ENCODE measurements at regions not wholly inside any gene's neighbourhood (a gene's known extent, or its start where the extent isn't known, plus 50 kb on each side); places are given as distances from the start of the nearest gene placed in this dataset.
"Not testable (repeated sequence)": the region's sequence is repeated elsewhere in the genome, so short reads cannot be mapped to it uniquely, and the experiment has no call there.

DNA sequence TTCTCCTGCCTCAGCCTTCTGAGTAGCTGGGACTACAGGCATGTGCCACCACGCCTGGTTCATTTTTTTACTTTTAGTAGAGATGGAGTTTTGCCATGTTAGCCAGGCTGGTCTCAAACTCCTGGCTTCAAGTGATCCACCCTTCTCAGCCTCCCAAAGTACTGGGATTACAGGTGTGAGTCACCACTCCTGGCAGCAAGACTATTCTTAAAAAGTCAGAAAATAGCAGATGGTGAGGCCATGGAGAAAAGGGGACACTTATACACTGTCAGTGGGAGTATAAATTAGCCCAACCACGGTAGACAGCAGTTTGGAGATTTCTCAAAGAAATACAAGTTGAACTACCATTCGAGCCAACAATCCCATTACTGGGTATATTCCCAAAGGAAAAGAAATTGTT, 603.3 kb upstream of the TBL1XR1 start:
- DNase-seq (ENCODE audit: low spot score in 2 of 2), result no peak
- H3K36me3 ChIP-seq, result no peaks in the 10 kb centered on the region
- intact Hi-C loops (cut with DNase I; ENCODE audit: low total_unique reads), result no loop called here
- H3K4me1 ChIP-seq, result no peaks in the 10 kb centered on the region
- H3K27ac ChIP-seq, result no peak overlapping the region
- no peak overlapping the region for H3K4me3 ChIP-seq
- no peaks in the 10 kb centered on the region for H3K9me3 ChIP-seq
- H3K27me3 ChIP-seq, result no peaks in the 10 kb centered on the region
- TF ChIP-seq, protein P1, sequence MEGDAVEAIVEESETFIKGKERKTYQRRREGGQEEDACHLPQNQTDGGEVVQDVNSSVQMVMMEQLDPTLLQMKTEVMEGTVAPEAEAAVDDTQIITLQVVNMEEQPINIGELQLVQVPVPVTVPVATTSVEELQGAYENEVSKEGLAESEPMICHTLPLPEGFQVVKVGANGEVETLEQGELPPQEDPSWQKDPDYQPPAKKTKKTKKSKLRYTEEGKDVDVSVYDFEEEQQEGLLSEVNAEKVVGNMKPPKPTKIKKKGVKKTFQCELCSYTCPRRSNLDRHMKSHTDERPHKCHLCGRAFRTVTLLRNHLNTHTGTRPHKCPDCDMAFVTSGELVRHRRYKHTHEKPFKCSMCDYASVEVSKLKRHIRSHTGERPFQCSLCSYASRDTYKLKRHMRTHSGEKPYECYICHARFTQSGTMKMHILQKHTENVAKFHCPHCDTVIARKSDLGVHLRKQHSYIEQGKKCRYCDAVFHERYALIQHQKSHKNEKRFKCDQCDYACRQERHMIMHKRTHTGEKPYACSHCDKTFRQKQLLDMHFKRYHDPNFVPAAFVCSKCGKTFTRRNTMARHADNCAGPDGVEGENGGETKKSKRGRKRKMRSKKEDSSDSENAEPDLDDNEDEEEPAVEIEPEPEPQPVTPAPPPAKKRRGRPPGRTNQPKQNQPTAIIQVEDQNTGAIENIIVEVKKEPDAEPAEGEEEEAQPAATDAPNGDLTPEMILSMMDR (IDR thresholded peaks at IDR 0.05), result no peak
- TF ChIP-seq POLR2A (IDR thresholded peaks at IDR 0.05), result no peak
- TF ChIP-seq POLR2AphosphoS5 (IDR thresholded peaks at IDR 0.05), result no peak

- Histone ChIP-seq H3K27me3 (no peaks in the 10 kb centered on the region), H3K4me1 (no peaks in the 10 kb centered on the region), H3K4me3 (no peak overlapping the region), H3K9me3 (no peaks in the 10 kb centered on the region), H3K36me3 (no peaks in the 10 kb centered on the region), H3K27ac (peak overlapping the region in 1 of 2 donors; percentile 53)
- TF ChIP-seq POLR2AphosphoS5 (IDR thresholded peaks at IDR 0.05) (no peak), POLR2A (IDR thresholded peaks at IDR 0.05) (no peak)
- TF ChIP-seq, protein P1 (IDR thresholded peaks at IDR 0.05), result no peak
- DNase-seq (ENCODE audit: low spot score in 2 of 2), result no peak
- intact Hi-C loops (cut with DNase I; ENCODE audit: low total_unique reads), result no loop called here
Measured at GRCh38 chr3:177802151-177802900, 605.0 kb upstream of the TBL1XR1 start.

DNA sequence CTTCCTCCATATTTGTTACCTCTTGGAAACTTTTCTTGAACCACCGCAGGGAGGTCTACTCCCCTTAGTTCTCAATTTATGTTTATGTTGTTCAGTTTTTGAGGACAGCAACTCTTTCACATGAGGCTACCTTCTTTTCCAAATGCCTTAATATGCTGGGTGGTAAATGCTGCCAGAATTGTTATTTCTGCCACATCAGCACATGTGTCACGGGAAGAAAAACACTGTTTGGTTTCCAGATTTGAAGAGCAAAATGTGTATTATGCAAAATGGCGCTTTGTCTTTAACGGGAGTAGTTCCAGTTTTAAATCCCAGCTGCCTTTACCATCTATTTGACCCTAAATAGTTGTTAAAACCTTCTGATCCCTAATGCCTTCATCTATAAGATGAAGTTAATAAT, 606.2 kb upstream of the TBL1XR1 start:
- TF ChIP-seq POLR2A (IDR thresholded peaks at IDR 0.05) (no peak), POLR2AphosphoS5 (IDR thresholded peaks at IDR 0.05) (no peak)
- TF ChIP-seq, protein P1 (IDR thresholded peaks at IDR 0.05), result no peak
- Histone ChIP-seq H3K4me1 (no peaks in the 10 kb centered on the region), H3K9me3 (no peaks in the 10 kb centered on the region), H3K4me3 (no peak overlapping the region), H3K27me3 (no peaks in the 10 kb centered on the region), H3K36me3 (no peaks in the 10 kb centered on the region), H3K27ac (no peak overlapping the region)
- intact Hi-C loops (cut with DNase I; ENCODE audit: low total_unique reads), result no loop called here
- no peak for DNase-seq (ENCODE audit: low spot score in 2 of 2)

DNA sequence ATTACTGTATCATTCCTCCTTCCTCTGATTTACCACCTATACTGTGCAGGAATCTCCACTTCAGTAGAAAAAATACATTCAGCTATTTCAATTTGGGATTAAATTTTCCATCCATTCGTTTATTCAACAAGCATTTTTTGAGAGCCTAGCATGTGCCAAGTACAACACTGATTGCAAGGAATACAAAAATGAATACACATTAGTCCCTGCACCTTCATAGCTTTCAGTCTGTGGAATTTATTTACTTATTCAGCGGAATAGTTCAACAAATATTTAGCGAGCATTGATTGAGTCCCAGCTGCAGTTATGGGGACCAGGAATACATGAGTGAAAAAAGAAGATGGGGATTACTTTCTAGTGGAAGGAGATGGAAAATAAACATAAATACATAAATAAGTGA, 606.8 kb upstream of the TBL1XR1 start:
- Histone ChIP-seq H3K27me3 (no peaks in the 10 kb centered on the region), H3K36me3 (no peaks in the 10 kb centered on the region), H3K4me1 (no peaks in the 10 kb centered on the region), H3K27ac (no peak overlapping the region), H3K4me3 (no peak overlapping the region), H3K9me3 (no peaks in the 10 kb centered on the region)
- intact Hi-C loops (cut with DNase I; ENCODE audit: low total_unique reads), result no loop called here
- TF ChIP-seq POLR2AphosphoS5 (IDR thresholded peaks at IDR 0.05), result no peak
- DNase-seq (ENCODE audit: low spot score in 2 of 2), result no peak

- no peaks in the 10 kb centered on the region for H3K36me3 ChIP-seq
- intact Hi-C loops (cut with DNase I; ENCODE audit: low total_unique reads), result no loop called here
- no peaks in the 10 kb centered on the region for H3K27me3 ChIP-seq
- H3K4me3 ChIP-seq, result no peak overlapping the region
- H3K9me3 ChIP-seq, result no peaks in the 10 kb centered on the region
- H3K4me1 ChIP-seq, result no peaks in the 10 kb centered on the region
- no peak for TF ChIP-seq POLR2AphosphoS5 (IDR thresholded peaks at IDR 0.05)
- DNase-seq (ENCODE audit: low spot score in 2 of 2), result no peak
- no peak overlapping the region for H3K27ac ChIP-seq
Measured at GRCh38 chr3:177804646-177805045, 607.4 kb upstream of the TBL1XR1 start.

DNA sequence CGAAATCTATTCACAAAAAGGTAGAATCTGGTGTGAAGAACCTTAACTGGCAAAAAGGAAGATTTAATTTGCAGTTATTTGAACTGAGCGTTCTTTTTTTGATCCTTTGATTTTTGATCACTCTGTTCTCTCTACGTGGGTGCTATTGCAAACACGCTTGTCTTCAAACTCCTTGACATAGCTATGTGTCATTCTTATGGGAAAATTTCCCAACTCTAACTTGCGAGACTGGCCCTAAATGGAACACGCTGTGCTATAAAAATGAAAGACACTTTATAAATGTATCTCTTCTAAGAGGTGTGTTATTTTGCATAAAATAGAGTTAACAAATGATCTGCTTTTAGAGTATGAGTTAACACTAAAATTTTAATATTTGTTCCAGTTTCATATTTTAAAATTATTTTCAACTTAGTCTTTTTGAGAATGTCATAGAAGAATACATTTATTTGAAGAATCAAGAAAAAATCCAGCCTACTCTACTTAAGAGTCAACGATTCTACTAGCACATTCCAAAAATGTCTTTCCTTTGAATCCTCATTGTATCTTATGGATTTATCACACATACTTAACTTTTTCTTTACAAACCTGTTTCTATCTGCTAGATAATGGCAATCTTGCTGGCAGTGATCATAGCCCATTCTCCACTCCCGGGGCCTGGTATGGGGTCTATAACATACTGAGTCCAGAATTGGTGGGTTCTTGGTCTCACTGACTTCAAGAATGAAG, 610.0 kb upstream of the TBL1XR1 start:
- H3K9me3 ChIP-seq, result no peaks in the 10 kb centered on the region
- H3K27ac ChIP-seq, result no peak overlapping the region
- no peaks in the 10 kb centered on the region for H3K36me3 ChIP-seq
- no peak for DNase-seq (ENCODE audit: low spot score in 2 of 2)
- H3K4me1 ChIP-seq, result no peaks in the 10 kb centered on the region
- TF ChIP-seq POLR2AphosphoS5 (IDR thresholded peaks at IDR 0.05) (no peak), POLR2A (IDR thresholded peaks at IDR 0.05) (no peak)
- TF ChIP-seq, protein P1 (IDR thresholded peaks at IDR 0.05), result no peak
- H3K27me3 ChIP-seq, result no peaks in the 10 kb centered on the region
- no peak overlapping the region for H3K4me3 ChIP-seq
- intact Hi-C loops (cut with DNase I; ENCODE audit: low total_unique reads), result no loop called here

DNA sequence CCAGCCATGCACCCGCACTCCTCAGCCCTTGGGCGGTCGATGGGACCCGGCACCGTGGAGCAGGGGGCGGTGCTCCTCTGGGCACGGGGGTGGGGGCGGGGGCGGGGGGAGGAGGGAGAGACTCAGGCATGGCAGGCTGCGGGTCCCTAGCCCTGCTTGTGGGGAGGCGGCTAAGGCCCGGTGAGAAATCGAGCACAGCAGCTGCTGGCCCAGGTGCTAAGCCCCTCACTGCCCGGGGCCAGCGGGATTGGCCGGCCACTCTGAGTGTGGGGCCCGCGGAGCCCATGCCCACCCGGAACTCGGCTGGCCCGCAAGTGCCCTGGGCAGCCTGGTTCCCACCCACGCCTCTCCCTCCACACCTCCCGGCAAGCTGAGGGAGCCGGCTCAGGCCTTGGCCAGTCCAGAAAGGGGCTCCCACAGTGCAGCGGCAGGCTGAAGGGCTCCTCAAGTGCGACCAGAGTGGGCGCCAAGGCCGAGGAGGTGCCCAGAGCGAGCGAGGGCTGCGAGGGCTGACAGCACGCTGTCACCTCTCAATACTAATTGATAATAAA, 611.7 kb upstream of the TBL1XR1 start:
- H3K36me3 ChIP-seq; DNase-seq (ENCODE audit: low spot score in 2 of 2); H3K9me3 ChIP-seq; H3K4me3 ChIP-seq; H3K4me1 ChIP-seq; intact Hi-C loops (cut with DNase I; ENCODE audit: low total_unique reads); H3K27me3 ChIP-seq: not testable (repeated sequence)
- H3K27ac ChIP-seq, result peak overlapping the region; percentile 34 to 37

Data from breast epithelium (tissue), 4 donors.